A172 (cell line): ENCODE measurements at regions not wholly inside any gene's neighbourhood (a gene's known extent, or its start where the extent isn't known, plus 50 kb on each side); places are given as distances from the start of the nearest gene placed in this dataset.

Experiments
- DNase-seq: peaks from one replicate; pipeline ENCODE4 v3.0.0-alpha.2; 2015; ENCODE audit warnings: low spot score

GRCh38 chr12:92614502-92614901 is 88.3 kb upstream of the PLEKHG7 start:
- DNase-seq: no peak

GRCh38 chr12:92614001-92614400 is 88.8 kb upstream of the PLEKHG7 start:
- no peak for DNase-seq

GRCh38 chr12:92612611-92613010 is 90.2 kb upstream of the PLEKHG7 start:
- no peak for DNase-seq

DNA sequence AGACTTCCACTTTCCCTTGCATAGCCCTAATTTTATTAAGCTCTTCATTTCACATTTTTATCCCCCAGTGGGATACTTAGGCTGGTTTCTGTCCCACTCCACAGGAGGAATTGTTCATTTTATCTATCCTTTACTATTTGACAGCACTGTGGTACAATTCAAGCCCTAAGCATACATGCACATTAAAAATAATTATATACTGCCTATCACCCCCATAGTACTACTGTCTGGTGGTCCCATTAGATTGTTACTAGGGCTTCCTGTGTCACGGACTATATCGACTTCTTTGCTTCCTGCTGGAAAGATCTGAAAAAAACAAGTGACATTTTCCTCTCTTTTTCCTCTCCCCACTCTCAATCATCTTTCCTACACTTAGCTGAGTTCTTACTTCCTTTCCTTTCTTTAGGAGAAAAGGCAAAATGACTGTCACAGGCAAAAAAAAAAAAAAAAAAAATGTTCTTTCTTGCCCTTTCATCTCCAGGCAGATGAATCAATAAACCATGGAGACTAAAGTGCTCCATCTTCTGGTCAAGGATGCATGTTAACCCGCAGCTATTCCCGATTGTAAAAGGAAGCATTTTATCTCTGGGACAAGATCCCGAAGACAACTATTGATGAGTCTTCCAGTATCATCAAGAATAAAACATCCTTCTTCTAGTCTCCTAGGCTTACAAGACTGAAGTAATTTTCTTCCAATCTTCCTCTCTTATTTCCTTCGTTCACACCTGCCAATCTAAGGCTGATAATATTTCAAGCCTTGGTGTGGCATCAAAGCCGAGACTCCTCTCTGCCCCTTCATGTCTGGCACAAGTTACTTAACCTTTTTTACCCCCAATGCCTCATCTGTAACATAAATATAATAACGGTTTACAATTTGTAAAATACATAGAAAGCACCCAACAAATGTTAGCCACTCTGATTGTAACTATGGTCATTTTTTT is 94.4 kb upstream of the PLEKHG7 start:
- peak; percentile 39 for DNase-seq

DNA sequence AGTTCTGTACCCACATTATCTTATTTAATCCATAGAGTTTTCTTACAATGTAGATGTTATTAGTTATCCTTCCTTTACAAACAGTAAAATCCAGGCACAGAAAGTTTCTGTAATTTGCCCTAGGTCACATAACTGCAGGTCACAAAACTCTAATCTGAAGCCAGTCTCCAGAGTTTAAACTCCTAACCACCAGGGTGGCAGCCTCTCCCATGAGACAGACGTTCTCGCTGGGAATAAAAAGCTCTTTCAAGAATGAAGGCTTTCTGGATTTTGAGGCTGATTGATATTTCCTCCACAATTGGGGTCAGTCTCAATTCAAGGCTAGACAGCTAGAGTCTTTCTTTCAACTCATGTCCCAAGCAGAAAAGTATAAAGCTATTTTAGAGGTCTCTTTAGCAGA is 95.8 kb upstream of the PLEKHG7 start:
- no peak for DNase-seq

DNA sequence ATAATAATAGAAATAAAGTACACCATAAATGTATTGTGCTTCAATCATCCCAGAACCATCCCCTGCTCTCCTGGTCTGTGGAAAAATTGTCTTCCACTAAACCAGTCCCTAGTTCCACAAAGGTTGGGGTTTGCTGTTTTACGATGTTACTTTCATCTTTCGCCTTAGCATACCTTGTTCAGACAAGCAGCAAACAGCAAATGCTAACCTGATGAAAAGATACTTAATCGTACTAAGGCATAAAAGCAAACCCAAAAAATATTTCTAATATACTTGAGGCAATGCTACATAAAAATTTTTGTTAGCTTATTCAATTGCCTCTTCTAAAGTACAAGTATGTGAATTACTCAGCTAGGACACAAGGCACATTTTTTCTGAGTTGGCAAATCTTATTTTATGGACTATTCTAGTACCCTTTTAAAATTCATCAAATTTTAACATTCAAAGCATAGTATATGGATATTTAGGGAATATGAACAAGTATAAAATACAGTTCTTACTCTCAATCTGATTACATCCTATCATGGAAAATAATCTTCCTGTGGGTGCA is 97.1 kb upstream of the PLEKHG7 start:
- no peak for DNase-seq

DNA sequence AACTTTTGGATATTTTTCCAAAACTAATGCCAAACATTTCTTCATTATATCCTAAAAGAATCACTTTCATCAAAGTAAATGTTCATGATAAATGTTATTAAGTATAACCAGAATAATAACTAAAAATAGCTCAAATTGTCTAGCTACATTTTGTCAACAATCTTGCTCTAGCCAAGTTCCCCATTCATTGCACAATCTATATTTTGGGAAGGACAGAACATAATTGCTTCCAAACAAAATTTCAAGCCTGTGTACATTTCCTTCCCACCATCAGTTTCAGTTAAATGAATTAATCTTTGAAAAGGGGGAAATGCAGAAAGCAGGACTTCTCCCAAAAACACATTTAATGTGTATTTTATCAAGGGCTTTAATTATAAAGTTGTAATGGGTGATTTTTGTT is 98.0 kb upstream of the PLEKHG7 start:
- DNase-seq: no peak

DNA sequence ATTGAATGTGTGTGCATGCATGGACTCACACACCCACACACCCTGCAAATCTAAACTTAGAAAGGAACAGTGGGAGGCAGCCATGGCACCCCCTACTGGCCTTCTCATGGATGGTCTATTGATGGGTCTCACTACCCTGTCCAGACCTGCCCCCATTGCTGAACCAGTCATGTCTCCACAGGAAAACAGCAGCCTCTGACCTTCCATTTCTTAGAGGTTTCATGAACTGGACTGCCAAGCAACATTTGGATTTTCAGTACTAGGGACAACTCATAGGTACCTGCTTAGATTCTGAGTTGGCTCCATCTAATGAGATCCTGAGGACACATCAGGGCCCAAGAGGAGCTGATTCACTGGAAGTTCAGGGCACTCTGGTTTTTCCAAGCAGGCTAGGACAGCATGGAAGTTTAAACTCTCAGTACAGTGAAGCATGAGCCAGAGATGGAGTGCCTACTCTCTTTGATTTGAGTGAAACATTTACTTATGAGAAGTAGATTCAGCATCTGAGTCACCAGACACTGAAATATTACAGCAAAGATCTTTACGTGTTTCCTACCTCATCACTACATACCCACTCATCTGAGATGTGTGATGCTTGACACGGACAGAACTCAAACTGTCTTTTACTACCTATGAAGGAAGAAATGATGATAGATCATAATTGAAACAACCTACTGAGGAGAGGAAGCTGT is 98.9 kb upstream of the PLEKHG7 start:
- DNase-seq: no peak

GRCh38 chr12:92602930-92603623 is 99.7 kb upstream of the PLEKHG7 start:
- no peak for DNase-seq

DNA sequence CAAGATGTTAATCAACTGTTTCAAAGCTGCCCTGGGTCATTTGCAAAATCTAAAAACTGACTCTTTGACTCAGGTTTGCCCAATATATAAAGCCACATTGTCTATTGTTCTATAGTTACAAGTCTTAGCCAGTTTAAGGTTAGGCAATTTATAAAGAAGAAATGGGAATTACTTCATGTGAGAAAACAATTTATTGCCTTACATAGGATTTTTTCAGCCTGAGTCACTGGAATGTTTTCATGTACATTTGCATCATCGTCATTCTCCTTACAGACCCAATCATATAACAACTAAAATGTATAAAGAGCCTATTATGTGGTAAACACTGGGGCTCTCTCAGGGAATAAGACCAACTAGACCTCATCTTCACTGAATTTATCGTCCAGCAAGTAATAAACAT is 100.3 kb upstream of the PLEKHG7 start:
- DNase-seq: peak; percentile 82

DNA sequence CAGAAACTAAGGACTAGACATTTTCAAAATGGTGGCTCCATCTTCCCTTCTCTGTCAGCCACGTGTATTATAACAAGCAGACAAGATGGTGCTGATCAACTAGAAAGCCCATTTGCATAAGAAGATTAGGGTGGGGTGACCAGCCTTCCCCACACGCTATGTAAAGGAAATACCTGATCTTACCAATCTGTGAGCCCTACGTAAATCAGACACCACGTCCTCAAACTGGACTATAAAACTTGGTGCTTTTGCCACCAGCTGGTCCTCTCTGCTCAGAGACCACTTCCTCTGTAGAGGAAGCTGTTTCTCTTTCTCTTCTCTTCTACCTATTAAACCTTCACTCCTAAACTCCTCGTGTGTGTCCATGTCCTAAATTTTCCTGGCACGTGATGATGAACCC is 101.1 kb upstream of the PLEKHG7 start:
- no peak for DNase-seq

DNA sequence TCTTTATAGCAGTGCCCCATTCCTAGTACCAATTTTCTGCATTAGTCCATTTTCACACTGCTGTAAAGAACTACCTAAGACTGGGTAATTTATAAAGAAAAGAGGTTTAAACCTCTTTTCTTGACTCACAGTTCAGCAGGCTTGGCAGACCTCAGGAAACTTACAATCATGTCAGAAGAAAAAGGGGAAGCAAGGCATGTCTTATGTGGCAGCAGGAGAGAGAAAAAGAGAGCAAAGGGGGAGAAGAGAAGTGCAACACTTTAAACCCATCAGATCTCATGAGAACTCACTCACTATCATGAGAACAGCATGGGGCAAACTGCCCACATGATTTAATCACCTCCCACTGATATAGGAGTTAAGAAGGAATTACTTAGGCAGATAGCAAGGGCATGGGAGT is 101.6 kb upstream of the PLEKHG7 start:
- DNase-seq: no peak

GRCh38 chr12:92600052-92600451 is 102.7 kb upstream of the PLEKHG7 start:
- no peak for DNase-seq

DNA sequence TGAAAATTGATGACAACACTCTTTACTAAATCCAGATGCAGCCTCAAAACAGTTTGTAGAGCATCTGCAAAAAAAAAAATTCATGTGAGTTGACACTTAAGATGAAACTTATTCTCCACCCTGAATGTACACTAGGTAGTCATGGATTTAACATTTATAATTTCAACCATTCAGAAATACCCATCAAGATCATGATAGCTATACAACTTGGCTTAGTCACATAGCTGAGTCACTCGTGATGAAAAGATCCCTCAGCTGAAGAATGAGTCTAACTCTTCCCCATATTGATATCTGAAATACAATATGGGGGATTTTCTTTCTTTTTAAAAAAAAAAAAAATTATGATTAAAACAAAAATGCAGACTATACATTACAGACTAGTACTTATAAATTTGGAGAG is 104.8 kb upstream of the PLEKHG7 start:
- DNase-seq: peak; percentile 57

GRCh38 chr12:92597118-92597517 is 105.7 kb upstream of the PLEKHG7 start:
- DNase-seq: no peak

DNA sequence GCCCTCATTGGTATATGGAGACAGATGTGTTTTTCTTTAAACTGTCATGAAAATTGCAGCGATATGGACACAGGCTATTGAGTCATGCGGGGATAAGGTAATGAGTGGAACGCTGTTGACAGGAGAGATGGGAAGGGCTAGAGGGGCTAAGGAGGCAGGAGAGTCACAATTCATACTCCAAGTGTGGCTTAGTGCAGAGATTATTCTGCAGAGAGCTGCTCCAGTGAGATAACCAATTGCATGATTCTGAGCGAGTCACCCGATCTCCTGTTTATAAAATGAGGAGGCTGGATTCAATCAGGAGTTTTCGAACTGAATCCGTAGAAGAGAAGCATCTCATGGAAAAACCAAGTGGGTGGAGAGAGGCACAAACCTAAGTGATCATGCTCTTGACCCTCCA is 106.4 kb upstream of the PLEKHG7 start:
- DNase-seq: peak; percentile 59

GRCh38 chr12:92595663-92596062 is 107.1 kb upstream of the PLEKHG7 start:
- DNase-seq: no peak

DNA sequence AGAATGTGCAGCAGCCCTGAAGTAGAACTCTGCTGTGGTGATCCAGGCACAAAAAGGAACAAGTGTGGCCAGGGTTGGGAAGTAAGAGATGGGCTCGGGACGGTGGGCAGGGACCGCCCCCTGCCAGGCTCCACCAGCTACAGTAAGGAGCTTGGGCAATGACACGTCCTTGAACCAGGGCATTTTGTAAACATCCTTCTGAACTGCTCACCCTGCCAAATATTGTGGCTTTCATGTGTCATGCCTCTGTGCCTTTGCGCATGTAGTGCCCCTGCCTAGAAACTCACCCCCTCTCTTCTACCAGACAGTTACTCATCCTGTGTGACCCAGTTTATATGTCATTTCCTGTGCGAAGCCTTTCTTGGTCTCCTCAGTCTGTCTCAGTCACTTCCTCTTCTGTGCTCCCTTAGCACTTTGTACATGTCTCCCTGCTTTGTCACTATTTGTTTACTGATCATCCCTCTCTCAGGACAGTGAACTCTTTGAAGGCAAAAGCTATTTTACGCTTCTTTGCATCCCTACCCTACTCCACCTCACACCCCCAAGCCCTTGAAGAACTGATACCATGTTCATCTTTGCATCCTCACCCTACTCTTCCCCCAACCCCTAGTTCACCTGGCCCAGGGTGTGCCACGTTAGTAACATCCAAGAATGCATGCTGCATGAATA is 108.9 kb upstream of the PLEKHG7 start:
- peak; percentile 93 for DNase-seq

GRCh38 chr12:92585115-92585727 is 117.6 kb upstream of the PLEKHG7 start:
- DNase-seq: no peak

DNA sequence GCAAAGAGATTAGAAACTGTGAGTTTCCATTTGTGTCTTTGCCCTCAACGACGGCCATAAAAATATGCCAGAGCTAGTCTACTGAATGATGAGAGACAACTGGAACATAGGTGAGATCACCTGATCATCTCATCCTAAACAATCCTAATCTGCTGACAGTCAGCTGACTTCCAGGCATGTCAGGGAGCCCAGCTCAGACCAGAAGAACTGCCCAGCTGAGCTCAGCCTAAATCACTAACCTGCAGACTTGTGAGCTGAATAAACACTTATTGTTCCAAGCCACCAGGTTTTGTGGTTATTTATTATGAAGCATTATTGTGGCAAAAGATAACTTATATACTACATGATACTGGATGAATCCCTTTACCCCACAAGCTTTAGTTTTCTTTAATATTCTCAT is 118.9 kb upstream of the PLEKHG7 start:
- DNase-seq: no peak

- DNase-seq: no peak
Measured at GRCh38 chr12:92582893-92583292, 119.9 kb upstream of the PLEKHG7 start.
